ENCODE measurements at regions not wholly inside any gene's neighbourhood (a gene's known extent, or its start where the extent isn't known, plus 50 kb on each side); places are given as distances from the start of the nearest gene placed in this dataset.

DNA sequence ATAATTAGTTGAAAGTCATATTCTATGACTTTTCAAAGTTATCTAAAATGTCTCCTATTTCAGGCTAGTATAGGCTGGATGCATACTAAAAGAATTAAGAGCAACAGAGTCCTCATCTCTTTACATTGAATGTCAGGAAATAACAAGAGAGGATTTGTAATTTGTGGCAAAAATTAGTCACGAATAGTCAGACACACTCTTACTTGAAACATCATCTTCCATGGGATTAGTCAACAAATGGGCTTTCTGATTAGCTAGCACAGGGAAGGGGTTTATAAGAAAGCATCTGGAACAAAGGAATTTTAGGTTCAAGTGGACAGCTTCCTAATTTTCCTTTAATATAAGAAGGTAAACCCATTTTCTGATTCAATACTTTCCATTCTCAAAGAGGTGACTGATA, 330.3 kb upstream of the MEX3C start:
- Histone ChIP-seq H3K36me3 (ENCODE audit: control insufficient read depth in 1 of 2, insufficient read depth in 2 of 2, low read length in 2 of 2) (no peaks in the 10 kb centered on the region), H3K9me2 (ENCODE audit: insufficient read depth) (no peaks in the 10 kb centered on the region), H4K20me1 (ENCODE audit: insufficient read depth) (no peaks in the 10 kb centered on the region), H3K79me2 (ENCODE audit: insufficient read depth, low read length) (no peaks in the 10 kb centered on the region), H3K9me3 (ENCODE audit: control insufficient read depth in 1 of 2, insufficient read depth in 1 of 2, low read depth in 1 of 2, low read length in 2 of 2) (no peaks in the 10 kb centered on the region), H2AFZ (ENCODE audit: low read depth, low read length, poor library complexity, severe bottlenecking) (no peak overlapping the region), H3K27ac (ENCODE audit: low read depth, low read length) (no peak overlapping the region), H3K4me2 (ENCODE audit: low read length) (no peak overlapping the region), H3K4me1 (ENCODE audit: control insufficient read depth in 1 of 2, insufficient read depth in 2 of 2, low read length in 2 of 2) (no peaks in the 10 kb centered on the region), H3K9ac (ENCODE audit: low read length) (no peak overlapping the region), H3K27me3 (ENCODE audit: insufficient read depth, low read length) (no peaks in the 10 kb centered on the region), H3K4me3 (replicated peaks in 1 of 2; ENCODE audit: low read depth in 1 of 2, low read length in 2 of 2) (no peak overlapping the region)
- RAD21 ChIA-PET (ENCODE audit: low non-redundant PET in 1 of 2, low total read pairs in 2 of 2, uncharacterized antibody in 2 of 2, unreplicated experiment in 2 of 2): no interaction called here
- CTCF ChIA-PET: no interaction called here
- intact Hi-C loops (cut with micrococcal nuclease): no loop called here
- ATAC-seq (no peak), DNase-seq (ENCODE audit: low read depth, low spot score) (no peak)
- POLR2A ChIA-PET: no interaction called here
- TF ChIP-seq ELF1 (IDR thresholded peaks at IDR 0.05; ENCODE audit: borderline replicate concordance, low read depth): no peak
- TF ChIP-seq, protein P1, sequence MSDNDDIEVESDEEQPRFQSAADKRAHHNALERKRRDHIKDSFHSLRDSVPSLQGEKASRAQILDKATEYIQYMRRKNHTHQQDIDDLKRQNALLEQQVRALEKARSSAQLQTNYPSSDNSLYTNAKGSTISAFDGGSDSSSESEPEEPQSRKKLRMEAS (IDR thresholded peaks at IDR 0.05): no peak
- no peak for TF ChIP-seq YY1 (IDR thresholded peaks at IDR 0.05; ENCODE audit: extremely low read depth, insufficient replicate concordance, low read depth, low read length)
- no peak for TF ChIP-seq SP1 (IDR thresholded peaks at IDR 0.05; ENCODE audit: low read depth)
- no peak for TF ChIP-seq TCF7L2 (IDR thresholded peaks at IDR 0.05; ENCODE audit: borderline replicate concordance, extremely low read depth, insufficient read depth, insufficient read length)
- TF ChIP-seq RAD21 (IDR thresholded peaks at IDR 0.05; ENCODE audit: low read depth): no peak
- TF ChIP-seq ZFX (IDR thresholded peaks at IDR 0.05): no peak
- TF ChIP-seq, protein P2, sequence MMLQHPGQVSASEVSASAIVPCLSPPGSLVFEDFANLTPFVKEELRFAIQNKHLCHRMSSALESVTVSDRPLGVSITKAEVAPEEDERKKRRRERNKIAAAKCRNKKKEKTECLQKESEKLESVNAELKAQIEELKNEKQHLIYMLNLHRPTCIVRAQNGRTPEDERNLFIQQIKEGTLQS (IDR thresholded peaks at IDR 0.05): no peak
- TF ChIP-seq JUND (IDR thresholded peaks at IDR 0.05): no peak
- TF ChIP-seq, protein P3, sequence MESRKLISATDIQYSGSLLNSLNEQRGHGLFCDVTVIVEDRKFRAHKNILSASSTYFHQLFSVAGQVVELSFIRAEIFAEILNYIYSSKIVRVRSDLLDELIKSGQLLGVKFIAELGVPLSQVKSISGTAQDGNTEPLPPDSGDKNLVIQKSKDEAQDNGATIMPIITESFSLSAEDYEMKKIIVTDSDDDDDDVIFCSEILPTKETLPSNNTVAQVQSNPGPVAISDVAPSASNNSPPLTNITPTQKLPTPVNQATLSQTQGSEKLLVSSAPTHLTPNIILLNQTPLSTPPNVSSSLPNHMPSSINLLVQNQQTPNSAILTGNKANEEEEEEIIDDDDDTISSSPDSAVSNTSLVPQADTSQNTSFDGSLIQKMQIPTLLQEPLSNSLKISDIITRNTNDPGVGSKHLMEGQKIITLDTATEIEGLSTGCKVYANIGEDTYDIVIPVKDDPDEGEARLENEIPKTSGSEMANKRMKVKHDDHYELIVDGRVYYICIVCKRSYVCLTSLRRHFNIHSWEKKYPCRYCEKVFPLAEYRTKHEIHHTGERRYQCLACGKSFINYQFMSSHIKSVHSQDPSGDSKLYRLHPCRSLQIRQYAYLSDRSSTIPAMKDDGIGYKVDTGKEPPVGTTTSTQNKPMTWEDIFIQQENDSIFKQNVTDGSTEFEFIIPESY (IDR thresholded peaks at IDR 0.05; ENCODE audit: extremely low read depth, insufficient replicate concordance, low read length): no peak
- TF ChIP-seq, protein P4, sequence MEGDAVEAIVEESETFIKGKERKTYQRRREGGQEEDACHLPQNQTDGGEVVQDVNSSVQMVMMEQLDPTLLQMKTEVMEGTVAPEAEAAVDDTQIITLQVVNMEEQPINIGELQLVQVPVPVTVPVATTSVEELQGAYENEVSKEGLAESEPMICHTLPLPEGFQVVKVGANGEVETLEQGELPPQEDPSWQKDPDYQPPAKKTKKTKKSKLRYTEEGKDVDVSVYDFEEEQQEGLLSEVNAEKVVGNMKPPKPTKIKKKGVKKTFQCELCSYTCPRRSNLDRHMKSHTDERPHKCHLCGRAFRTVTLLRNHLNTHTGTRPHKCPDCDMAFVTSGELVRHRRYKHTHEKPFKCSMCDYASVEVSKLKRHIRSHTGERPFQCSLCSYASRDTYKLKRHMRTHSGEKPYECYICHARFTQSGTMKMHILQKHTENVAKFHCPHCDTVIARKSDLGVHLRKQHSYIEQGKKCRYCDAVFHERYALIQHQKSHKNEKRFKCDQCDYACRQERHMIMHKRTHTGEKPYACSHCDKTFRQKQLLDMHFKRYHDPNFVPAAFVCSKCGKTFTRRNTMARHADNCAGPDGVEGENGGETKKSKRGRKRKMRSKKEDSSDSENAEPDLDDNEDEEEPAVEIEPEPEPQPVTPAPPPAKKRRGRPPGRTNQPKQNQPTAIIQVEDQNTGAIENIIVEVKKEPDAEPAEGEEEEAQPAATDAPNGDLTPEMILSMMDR (IDR thresholded peaks at IDR 0.05 in 2 of 3, conservative IDR thresholded peaks at IDR 0.05 in 1 of 3; ENCODE audit: borderline replicate concordance in 1 of 3, insufficient read depth in 1 of 3, low read depth in 2 of 3, low read length in 2 of 3): no peak
- TF ChIP-seq SRF (IDR thresholded peaks at IDR 0.05; ENCODE audit: low read depth): no peak
- TF ChIP-seq CEBPB (IDR thresholded peaks at IDR 0.05; ENCODE audit: low read depth): no peak
- BruUV-seq (replicated peaks): no TSS peak

Measured in HCT116 (cell line).